ENCODE measurements at regions not wholly inside any gene's neighbourhood (a gene's known extent, or its start where the extent isn't known, plus 50 kb on each side); places are given as distances from the start of the nearest gene placed in this dataset.
"Not testable (repeated sequence)": the region's sequence is repeated elsewhere in the genome, so short reads cannot be mapped to it uniquely, and the experiment has no call there.

DNA sequence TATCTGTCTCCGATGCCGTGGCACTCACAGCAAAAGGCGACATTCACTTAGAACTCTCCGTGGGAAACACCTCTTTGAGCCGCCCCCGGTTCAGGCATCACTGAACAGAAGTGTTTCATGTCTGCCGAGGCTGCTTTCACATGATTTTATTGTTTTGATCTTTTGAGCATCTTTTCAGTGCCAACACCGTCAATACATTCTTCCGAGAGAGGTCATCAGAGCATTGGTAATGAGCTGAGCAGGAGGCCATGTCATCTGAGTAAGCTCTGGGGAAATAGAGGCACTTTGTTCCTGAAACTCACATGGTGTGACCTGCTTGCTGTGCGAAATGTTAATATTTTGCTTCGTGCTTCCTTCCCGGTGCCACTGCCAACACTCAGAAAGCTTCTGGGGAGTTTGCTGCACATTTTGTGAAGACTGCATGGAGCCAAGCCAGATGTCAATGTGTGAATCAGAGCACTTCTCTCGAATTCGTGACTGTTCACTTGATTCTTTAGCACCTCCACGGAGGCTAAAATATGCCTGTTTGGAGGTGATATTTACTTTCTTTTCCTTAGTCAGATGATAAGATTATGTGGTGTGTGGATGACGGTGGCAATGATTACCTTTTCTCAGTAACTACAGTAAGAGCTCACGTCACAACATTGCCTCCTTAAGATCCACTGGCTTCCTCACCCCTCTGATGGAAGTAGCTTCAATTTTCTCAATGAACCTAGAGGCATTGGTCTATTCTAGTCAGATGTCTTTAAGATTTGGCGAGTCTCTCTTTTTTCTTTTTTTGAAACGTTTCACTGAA lies 222.3 kb upstream of the HS3ST1 start:
- H3K27ac ChIP-seq (ENCODE audit: poor library complexity, severe bottlenecking): no peak overlapping the region
- H3K4me3 ChIP-seq (ENCODE audit: severe bottlenecking): no peak overlapping the region
- H3K36me3 ChIP-seq (ENCODE audit: low read depth): no peaks in the 10 kb centered on the region
- H3K27me3 ChIP-seq (ENCODE audit: insufficient read depth, poor library complexity, severe bottlenecking): no peaks in the 10 kb centered on the region
- H3K9me3 ChIP-seq (ENCODE audit: severe bottlenecking): no peaks in the 10 kb centered on the region
- no peak for ATAC-seq (ENCODE audit: low read depth)
- TF ChIP-seq, protein P1, sequence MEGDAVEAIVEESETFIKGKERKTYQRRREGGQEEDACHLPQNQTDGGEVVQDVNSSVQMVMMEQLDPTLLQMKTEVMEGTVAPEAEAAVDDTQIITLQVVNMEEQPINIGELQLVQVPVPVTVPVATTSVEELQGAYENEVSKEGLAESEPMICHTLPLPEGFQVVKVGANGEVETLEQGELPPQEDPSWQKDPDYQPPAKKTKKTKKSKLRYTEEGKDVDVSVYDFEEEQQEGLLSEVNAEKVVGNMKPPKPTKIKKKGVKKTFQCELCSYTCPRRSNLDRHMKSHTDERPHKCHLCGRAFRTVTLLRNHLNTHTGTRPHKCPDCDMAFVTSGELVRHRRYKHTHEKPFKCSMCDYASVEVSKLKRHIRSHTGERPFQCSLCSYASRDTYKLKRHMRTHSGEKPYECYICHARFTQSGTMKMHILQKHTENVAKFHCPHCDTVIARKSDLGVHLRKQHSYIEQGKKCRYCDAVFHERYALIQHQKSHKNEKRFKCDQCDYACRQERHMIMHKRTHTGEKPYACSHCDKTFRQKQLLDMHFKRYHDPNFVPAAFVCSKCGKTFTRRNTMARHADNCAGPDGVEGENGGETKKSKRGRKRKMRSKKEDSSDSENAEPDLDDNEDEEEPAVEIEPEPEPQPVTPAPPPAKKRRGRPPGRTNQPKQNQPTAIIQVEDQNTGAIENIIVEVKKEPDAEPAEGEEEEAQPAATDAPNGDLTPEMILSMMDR (IDR thresholded peaks at IDR 0.05; ENCODE audit: poor library complexity, severe bottlenecking): no peak
- DNase-seq (ENCODE audit: low spot score): no peak
- H3K4me1 ChIP-seq (ENCODE audit: insufficient read depth, poor library complexity, severe bottlenecking): no peaks in the 10 kb centered on the region

DNA sequence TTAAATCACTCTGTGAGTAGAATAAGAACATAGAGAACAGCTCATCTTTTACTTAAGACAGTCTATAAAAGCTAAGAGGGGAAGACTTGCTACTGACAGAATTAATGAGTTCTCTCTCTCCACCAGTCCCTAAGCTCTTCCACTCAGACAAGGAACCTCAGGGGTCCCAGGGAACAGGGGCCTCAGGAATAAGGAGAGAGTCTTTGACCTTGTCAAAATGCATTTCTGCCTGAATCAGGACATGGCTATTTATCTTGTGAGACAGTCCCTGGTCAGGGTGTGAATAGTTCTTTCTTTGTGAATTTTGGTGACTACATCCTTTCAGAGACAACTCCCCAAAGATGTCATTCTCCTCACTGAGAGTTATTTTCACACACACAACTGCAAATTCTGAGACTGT lies 218.7 kb upstream of the HS3ST1 start:
- no peak for ATAC-seq (ENCODE audit: low read depth)
- DNase-seq (ENCODE audit: low spot score): no peak
- H3K36me3 ChIP-seq (ENCODE audit: low read depth): no peaks in the 10 kb centered on the region
- H3K27ac ChIP-seq (ENCODE audit: poor library complexity, severe bottlenecking): no peak overlapping the region
- H3K4me1 ChIP-seq (ENCODE audit: insufficient read depth, poor library complexity, severe bottlenecking): peaks cover 5% of the 10 kb centered on the region
- H3K4me3 ChIP-seq (ENCODE audit: severe bottlenecking): no peak overlapping the region
- no peaks in the 10 kb centered on the region for H3K27me3 ChIP-seq (ENCODE audit: insufficient read depth, poor library complexity, severe bottlenecking)
- TF ChIP-seq, protein P1 (IDR thresholded peaks at IDR 0.05; ENCODE audit: poor library complexity, severe bottlenecking): no peak
- H3K9me3 ChIP-seq (ENCODE audit: severe bottlenecking): no peaks in the 10 kb centered on the region

DNA sequence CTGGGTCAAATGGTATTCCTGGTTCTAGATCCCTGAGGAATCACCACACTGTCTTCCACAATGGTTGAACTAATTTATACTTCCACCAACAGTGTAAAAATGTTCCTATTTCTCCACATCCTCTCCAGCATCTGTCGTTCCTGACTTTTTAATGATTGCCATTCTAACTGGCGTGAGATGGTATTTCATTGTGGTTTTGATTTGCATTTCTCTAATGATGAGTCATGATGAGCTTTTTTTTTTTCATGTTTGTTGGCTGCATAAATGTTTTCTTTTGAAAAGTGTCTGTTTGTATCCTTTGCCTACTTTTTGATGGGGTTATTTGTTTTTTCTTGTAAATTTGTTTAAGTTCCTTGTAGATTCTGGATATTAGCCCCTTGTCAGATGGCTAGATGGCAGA lies 214.4 kb upstream of the HS3ST1 start:
- H3K4me1 ChIP-seq (ENCODE audit: insufficient read depth, poor library complexity, severe bottlenecking); DNase-seq (ENCODE audit: low spot score); ATAC-seq (ENCODE audit: low read depth); H3K27me3 ChIP-seq (ENCODE audit: insufficient read depth, poor library complexity, severe bottlenecking); H3K36me3 ChIP-seq (ENCODE audit: low read depth); H3K9me3 ChIP-seq (ENCODE audit: severe bottlenecking); H3K4me3 ChIP-seq (ENCODE audit: severe bottlenecking): not testable (repeated sequence)
- H3K27ac ChIP-seq (ENCODE audit: poor library complexity, severe bottlenecking): peak overlapping the region; percentile 49

DNA sequence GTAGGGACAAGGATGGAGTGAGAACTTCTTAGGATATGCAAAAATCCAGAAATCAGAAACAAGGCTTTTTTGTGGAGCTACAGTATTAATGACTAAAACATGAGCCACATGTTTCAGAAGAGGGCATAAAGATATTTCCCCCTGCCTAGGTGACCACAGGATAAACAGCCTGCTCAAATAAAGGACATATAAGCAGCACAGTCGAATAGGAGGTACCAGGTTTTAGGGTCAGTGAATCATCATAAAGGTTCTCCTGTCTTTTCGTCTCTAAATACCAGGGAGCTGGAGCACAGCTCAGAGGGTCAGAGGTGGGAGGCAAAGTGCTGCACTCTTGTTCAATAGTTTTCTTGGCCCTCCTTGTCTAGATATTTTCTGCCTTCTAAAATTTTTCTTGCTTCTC lies 211.9 kb upstream of the HS3ST1 start:
- H3K9me3 ChIP-seq (ENCODE audit: severe bottlenecking): no peaks in the 10 kb centered on the region
- H3K27ac ChIP-seq (ENCODE audit: poor library complexity, severe bottlenecking): no peak overlapping the region
- no peaks in the 10 kb centered on the region for H3K27me3 ChIP-seq (ENCODE audit: insufficient read depth, poor library complexity, severe bottlenecking)
- ATAC-seq (ENCODE audit: low read depth): no peak
- H3K4me3 ChIP-seq (ENCODE audit: severe bottlenecking): no peak overlapping the region
- no peaks in the 10 kb centered on the region for H3K36me3 ChIP-seq (ENCODE audit: low read depth)
- TF ChIP-seq, protein P1 (IDR thresholded peaks at IDR 0.05; ENCODE audit: poor library complexity, severe bottlenecking): no peak
- no peak for DNase-seq (ENCODE audit: low spot score)
- H3K4me1 ChIP-seq (ENCODE audit: insufficient read depth, poor library complexity, severe bottlenecking): peaks cover 12% of the 10 kb centered on the region

DNA sequence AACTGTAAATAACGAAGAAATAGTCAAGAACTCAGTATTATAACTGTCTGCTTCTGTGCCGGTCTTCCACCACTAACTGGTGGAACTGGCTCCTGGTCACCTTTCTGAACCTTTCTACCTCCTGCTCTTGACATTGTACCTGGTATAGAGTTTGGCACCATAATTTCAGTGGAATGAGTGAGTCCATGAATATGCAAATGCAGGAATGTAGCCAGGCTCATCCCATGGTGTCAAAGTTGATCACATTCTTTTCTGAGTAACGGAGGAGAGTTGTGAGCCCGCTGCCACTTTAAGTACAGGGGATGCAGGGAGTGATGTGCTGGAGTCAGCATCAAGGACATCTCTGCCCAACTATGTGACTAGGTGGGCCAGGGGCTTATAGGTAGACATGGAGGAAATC lies 207.9 kb upstream of the HS3ST1 start:
- H3K27ac ChIP-seq (ENCODE audit: poor library complexity, severe bottlenecking): peak overlapping the region; percentile 87
- H3K27me3 ChIP-seq (ENCODE audit: insufficient read depth, poor library complexity, severe bottlenecking): no peaks in the 10 kb centered on the region
- TF ChIP-seq, protein P1 (IDR thresholded peaks at IDR 0.05; ENCODE audit: poor library complexity, severe bottlenecking): no peak
- no peaks in the 10 kb centered on the region for H3K9me3 ChIP-seq (ENCODE audit: severe bottlenecking)
- no peaks in the 10 kb centered on the region for H3K36me3 ChIP-seq (ENCODE audit: low read depth)
- peaks cover 35% of the 10 kb centered on the region for H3K4me1 ChIP-seq (ENCODE audit: insufficient read depth, poor library complexity, severe bottlenecking)
- H3K4me3 ChIP-seq (ENCODE audit: severe bottlenecking): no peak overlapping the region
- no peak for ATAC-seq (ENCODE audit: low read depth)
- no peak for DNase-seq (ENCODE audit: low spot score)

Measured in RWPE2 (cell line).